OCI-LY3 (cell line): ENCODE measurements at regions not wholly inside any gene's neighbourhood (a gene's known extent, or its start where the extent isn't known, plus 50 kb on each side); places are given as distances from the start of the nearest gene placed in this dataset.

Source experiments
- H2AFZ ChIP-seq: fragments of 200-600, 300-600 bp; shearing (Covaris generic); 2 replicates; pipeline ENCODE4 v1.6.0; 2014; ENCODE audit warnings: antibody characterized with exemption, low read depth, low read length
- H3K27ac ChIP-seq: fragments of 200-600, 300-600 bp; sonication (generic); 2 replicates; pipeline ENCODE4 v1.5.1; 2014; ENCODE audit warnings: mild to moderate bottlenecking, low read length, moderate library complexity, mixed read lengths
- H3K27me3 ChIP-seq: fragments of 200-600, 300-600 bp; sonication (generic); 2 replicates; pipeline ENCODE4 v1.6.1; 2014; ENCODE audit warnings: low read depth, low read length, mixed read lengths
- H3K36me3 ChIP-seq: fragments of 200-600, 300-600 bp; sonication (generic); replicated peaks from 2 replicates; pipeline ENCODE3; 2014; ENCODE audit warnings: low read depth, low read length, mixed read lengths
- H3K4me1 ChIP-seq: fragments of 300-600, 200-600 bp; sonication (generic); 2 replicates; pipeline ENCODE4 v1.6.1; 2014; ENCODE audit warnings: low read length, mixed read lengths
- H3K4me2 ChIP-seq: fragments of 200-600, 300-600 bp; sonication (generic); 2 replicates; pipeline ENCODE4 v1.6.1; 2014; ENCODE audit warnings: low read length, mixed read lengths
- H3K4me3 ChIP-seq: fragments of 300-600, 200-600 bp; sonication (generic); 2 replicates; pipeline ENCODE4 v1.5.1; 2014; ENCODE audit warnings: antibody characterized with exemption, mild to moderate bottlenecking, low read length, moderate library complexity
- H3K79me2 ChIP-seq: fragments of 300-600, 200-600 bp; shearing (Covaris generic); 2 replicates; pipeline ENCODE4 v1.6.1; 2014; ENCODE audit warnings: mild to moderate bottlenecking, low read length, mixed read lengths
- H3K9ac ChIP-seq: fragments of 300-600, 200-600 bp; shearing (Covaris generic); 2 replicates; pipeline ENCODE4 v1.6.0; 2014; ENCODE audit warnings: mild to moderate bottlenecking, low read length, moderate library complexity
- H3K9me3 ChIP-seq: fragments of 200-600, 300-600 bp; shearing (Covaris generic); 2 replicates; pipeline ENCODE4 v1.6.1; 2014; ENCODE audit warnings: low read length, mixed read lengths; ENCODE audit not compliant: insufficient read depth
- H4K20me1 ChIP-seq: fragments of 200-600, 300-600 bp; sonication (generic); 2 replicates; pipeline ENCODE4 v1.6.1; 2016; ENCODE audit warnings: low read length, mixed read lengths; ENCODE audit not compliant: insufficient read depth
- EZH2phosphoT487 ChIP-seq: fragments of 200-600 bp; shearing (Covaris generic); IDR thresholded peaks from 2 replicates; pipeline ENCODE4 v1.6.1; 2018; ENCODE audit warnings: antibody characterized with exemption, mixed run types, low read depth
- TF ChIP-seq, protein P1 (sequence below): fragments of 200-600, 300-600 bp; sonication (generic); IDR thresholded peaks from 2 replicates; pipeline ENCODE4 v1.5.1; 2014; ENCODE audit warnings: antibody characterized with exemption, low read length, low read depth

GRCh38 chr16:61228371-61228770 lies 807.9 kb downstream of the CDH8 start:
- Histone ChIP-seq H3K36me3 (no peaks in the 10 kb centered on the region), H3K27ac (no peak overlapping the region), H2AFZ (no peak overlapping the region), H3K9me3 (no peaks in the 10 kb centered on the region), H3K27me3 (no peaks in the 10 kb centered on the region), H3K4me1 (no peaks in the 10 kb centered on the region), H3K9ac (no peak overlapping the region), H3K4me3 (no peak overlapping the region), H3K4me2 (no peak overlapping the region), H4K20me1 (no peaks in the 10 kb centered on the region), H3K79me2 (no peaks in the 10 kb centered on the region)
- no peak for TF ChIP-seq EZH2phosphoT487
- TF ChIP-seq, protein P1, sequence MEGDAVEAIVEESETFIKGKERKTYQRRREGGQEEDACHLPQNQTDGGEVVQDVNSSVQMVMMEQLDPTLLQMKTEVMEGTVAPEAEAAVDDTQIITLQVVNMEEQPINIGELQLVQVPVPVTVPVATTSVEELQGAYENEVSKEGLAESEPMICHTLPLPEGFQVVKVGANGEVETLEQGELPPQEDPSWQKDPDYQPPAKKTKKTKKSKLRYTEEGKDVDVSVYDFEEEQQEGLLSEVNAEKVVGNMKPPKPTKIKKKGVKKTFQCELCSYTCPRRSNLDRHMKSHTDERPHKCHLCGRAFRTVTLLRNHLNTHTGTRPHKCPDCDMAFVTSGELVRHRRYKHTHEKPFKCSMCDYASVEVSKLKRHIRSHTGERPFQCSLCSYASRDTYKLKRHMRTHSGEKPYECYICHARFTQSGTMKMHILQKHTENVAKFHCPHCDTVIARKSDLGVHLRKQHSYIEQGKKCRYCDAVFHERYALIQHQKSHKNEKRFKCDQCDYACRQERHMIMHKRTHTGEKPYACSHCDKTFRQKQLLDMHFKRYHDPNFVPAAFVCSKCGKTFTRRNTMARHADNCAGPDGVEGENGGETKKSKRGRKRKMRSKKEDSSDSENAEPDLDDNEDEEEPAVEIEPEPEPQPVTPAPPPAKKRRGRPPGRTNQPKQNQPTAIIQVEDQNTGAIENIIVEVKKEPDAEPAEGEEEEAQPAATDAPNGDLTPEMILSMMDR = no peak

- H3K9ac ChIP-seq = no peak overlapping the region
- H3K4me2 ChIP-seq = no peak overlapping the region
- no peaks in the 10 kb centered on the region for H3K9me3 ChIP-seq
- no peak overlapping the region for H3K27ac ChIP-seq
- H4K20me1 ChIP-seq = no peaks in the 10 kb centered on the region
- H3K27me3 ChIP-seq = no peaks in the 10 kb centered on the region
- H2AFZ ChIP-seq = no peak overlapping the region
- TF ChIP-seq EZH2phosphoT487 = no peak
- TF ChIP-seq, protein P1 = no peak
- H3K79me2 ChIP-seq = no peaks in the 10 kb centered on the region
- no peak overlapping the region for H3K4me3 ChIP-seq
- no peaks in the 10 kb centered on the region for H3K36me3 ChIP-seq
- no peaks in the 10 kb centered on the region for H3K4me1 ChIP-seq
These were observed 820.6 kb downstream of the CDH8 start for GRCh38 chr16:61215605-61216004.

- Histone ChIP-seq H3K4me1 (no peaks in the 10 kb centered on the region), H3K27me3 (no peaks in the 10 kb centered on the region), H3K36me3 (no peaks in the 10 kb centered on the region), H3K79me2 (no peaks in the 10 kb centered on the region), H3K4me3 (no peak overlapping the region), H3K27ac (no peak overlapping the region), H3K4me2 (no peak overlapping the region), H3K9me3 (no peaks in the 10 kb centered on the region), H3K9ac (no peak overlapping the region), H2AFZ (no peak overlapping the region), H4K20me1 (no peaks in the 10 kb centered on the region)
- TF ChIP-seq, protein P1 = no peak
- TF ChIP-seq EZH2phosphoT487 = no peak
These were observed 821.5 kb downstream of the CDH8 start for GRCh38 chr16:61214780-61215179.

DNA sequence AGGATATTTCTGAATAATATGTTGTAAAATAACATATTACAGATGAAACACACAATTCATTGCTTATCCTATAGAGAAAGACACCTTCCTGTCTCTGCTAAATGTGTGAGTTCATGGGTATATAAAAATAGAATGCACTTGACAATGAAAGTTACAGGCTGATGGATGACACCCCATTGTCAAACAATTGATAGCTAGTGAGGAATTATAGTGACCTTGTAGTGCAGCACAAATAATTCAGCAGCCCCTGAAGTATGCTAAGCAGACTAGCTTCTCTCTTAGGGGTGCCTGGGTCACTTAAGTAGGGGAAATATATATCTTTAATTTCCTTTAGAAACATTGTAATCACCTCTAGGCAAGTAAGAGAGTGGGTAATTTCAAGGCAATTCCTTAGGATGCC lies 826.2 kb downstream of the CDH8 start:
- no peak overlapping the region for H3K4me2 ChIP-seq

More for the DNA sequence above, 826.2 kb downstream of the CDH8 start:
- Histone ChIP-seq H3K79me2 (no peaks in the 10 kb centered on the region), H4K20me1 (no peaks in the 10 kb centered on the region), H3K27ac (no peak overlapping the region), H2AFZ (no peak overlapping the region), H3K9ac (no peak overlapping the region), H3K4me1 (no peaks in the 10 kb centered on the region), H3K4me3 (no peak overlapping the region), H3K27me3 (no peaks in the 10 kb centered on the region), H3K9me3 (no peaks in the 10 kb centered on the region), H3K36me3 (no peaks in the 10 kb centered on the region)
- no peak for TF ChIP-seq EZH2phosphoT487
- TF ChIP-seq, protein P1 = no peak
